ENCODE measurements at regions not wholly inside any gene's neighbourhood (a gene's known extent, or its start where the extent isn't known, plus 50 kb on each side); places are given as distances from the start of the nearest gene placed in this dataset.

- no peaks in the 10 kb centered on the region for H3K9me3 Mint-ChIP-seq
- H3K27me3 Mint-ChIP-seq (ENCODE audit: low read depth), result peaks cover 4% of the 10 kb centered on the region
- no peak for TF ChIP-seq CTCF (IDR thresholded peaks at IDR 0.05; ENCODE audit: unreplicated experiment in 3 of 3)
- H3K4me3 Mint-ChIP-seq, result no peak overlapping the region
- H3K27ac Mint-ChIP-seq, result peak overlapping the region in 1 of 3 experiments; percentile 35
- no peaks in the 10 kb centered on the region for H3K36me3 Mint-ChIP-seq (ENCODE audit: low read depth)
- H3K4me1 Mint-ChIP-seq, result peaks cover 53% of the 10 kb centered on the region
Measured at GRCh38 chr10:28805390-28805789, 128.1 kb downstream of the BAMBI start.

GRCh38 chr10:28806488-28806941 lies 129.2 kb downstream of the BAMBI start:
- H3K9me3 Mint-ChIP-seq, result no peaks in the 10 kb centered on the region

GRCh38 chr10:28806951-28807759 lies 129.8 kb downstream of the BAMBI start:
- TF ChIP-seq CTCF (IDR thresholded peaks at IDR 0.05; ENCODE audit: unreplicated experiment in 3 of 3), result no peak
- Mint-ChIP-seq H3K4me3 (peak overlapping the region in 2 of 3 experiments; percentile 32 to 57), H3K27me3 (ENCODE audit: low read depth) (peaks cover 4% of the 10 kb centered on the region), H3K9me3 (no peaks in the 10 kb centered on the region), H3K4me1 (peaks cover 54% of the 10 kb centered on the region), H3K36me3 (ENCODE audit: low read depth) (no peaks in the 10 kb centered on the region), H3K27ac (peak overlapping the region; percentile 93 to 96 (median 94))

More at GRCh38 chr10:28806488-28806941, 129.2 kb downstream of the BAMBI start:
- no peak for TF ChIP-seq CTCF (IDR thresholded peaks at IDR 0.05; ENCODE audit: unreplicated experiment in 3 of 3)
- H3K4me1 Mint-ChIP-seq, result peaks cover 54% of the 10 kb centered on the region
- H3K4me3 Mint-ChIP-seq, result peak overlapping the region; percentile 16 to 32 (median 22)
- H3K36me3 Mint-ChIP-seq (ENCODE audit: low read depth), result no peaks in the 10 kb centered on the region
- peak overlapping the region; percentile 93 to 96 (median 94) for H3K27ac Mint-ChIP-seq
- H3K27me3 Mint-ChIP-seq (ENCODE audit: low read depth), result peaks cover 4% of the 10 kb centered on the region

DNA sequence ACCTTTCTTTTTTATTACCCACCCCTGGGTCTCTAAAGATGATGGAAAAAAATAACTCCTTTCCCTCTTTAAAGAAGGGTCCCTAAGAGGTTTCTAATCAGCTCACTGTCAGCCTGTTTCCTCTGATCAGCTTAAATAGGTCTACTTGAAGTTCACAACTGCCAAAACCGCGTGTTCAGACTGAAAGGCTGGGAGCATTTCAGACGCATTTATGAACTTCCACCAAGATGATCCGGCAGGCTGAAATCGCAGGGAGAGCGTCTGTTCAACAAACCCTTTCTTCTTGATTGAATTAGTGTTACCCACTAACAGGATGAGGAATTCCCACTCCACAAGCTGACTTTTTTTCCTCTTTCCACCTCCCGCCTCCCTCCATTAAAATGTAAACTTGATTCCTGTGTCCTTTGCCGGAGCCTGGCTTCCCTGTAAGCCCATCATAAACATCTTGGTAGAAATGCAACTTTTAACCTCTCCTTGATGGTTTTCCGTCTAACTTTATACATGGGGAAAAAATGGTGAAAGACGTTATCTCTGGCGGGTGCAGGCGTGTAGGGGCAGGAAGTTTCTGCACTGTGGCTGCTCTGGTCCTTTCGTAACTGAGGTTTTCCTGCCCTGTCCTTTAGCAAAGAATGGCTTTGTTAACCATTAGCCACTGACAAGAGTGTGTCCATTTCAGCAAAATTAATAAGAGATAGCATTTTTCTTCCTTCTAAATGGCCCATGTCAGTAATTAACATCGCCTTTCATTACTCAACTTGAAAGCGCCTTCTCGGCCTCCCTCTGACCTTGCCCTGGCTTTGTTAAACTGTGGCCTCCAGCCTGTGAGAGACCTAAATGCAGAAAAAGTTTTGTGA lies 130.7 kb downstream of the BAMBI start:
- Mint-ChIP-seq H3K27ac (peak overlapping the region; percentile 93 to 96 (median 94)), H3K36me3 (ENCODE audit: low read depth) (no peaks in the 10 kb centered on the region), H3K4me3 (peak overlapping the region; percentile 31 to 55 (median 34)), H3K4me1 (peaks cover 62% of the 10 kb centered on the region), H3K27me3 (ENCODE audit: low read depth) (peaks cover under 1% of the 10 kb centered on the region), H3K9me3 (peaks cover 4% of the 10 kb centered on the region)
- no peak for TF ChIP-seq CTCF (IDR thresholded peaks at IDR 0.05; ENCODE audit: unreplicated experiment in 3 of 3)

DNA sequence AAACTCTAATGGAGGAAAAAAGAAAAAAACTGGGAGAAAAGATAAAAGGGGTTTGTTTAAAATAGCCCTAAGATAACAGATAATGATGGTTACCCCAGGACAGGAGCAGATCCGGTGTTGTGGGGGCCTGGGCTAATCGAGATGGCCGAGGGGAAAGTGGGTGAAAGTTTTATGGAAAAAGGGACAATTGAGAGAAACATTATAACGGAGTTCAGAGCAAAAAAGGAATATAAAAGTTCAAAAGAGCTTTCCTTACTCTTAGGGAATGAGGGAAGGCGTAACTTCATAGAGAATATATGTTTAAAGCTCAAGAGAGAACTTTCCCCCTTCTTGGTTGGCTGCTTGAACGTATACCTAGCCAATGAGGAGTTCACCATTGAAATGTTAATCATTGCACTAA lies 131.4 kb downstream of the BAMBI start:
- H3K4me3 Mint-ChIP-seq, result peak overlapping the region; percentile 34 to 55 (median 40)
- H3K9me3 Mint-ChIP-seq, result peaks cover 4% of the 10 kb centered on the region
- no peak for TF ChIP-seq CTCF (IDR thresholded peaks at IDR 0.05; ENCODE audit: unreplicated experiment in 3 of 3)
- peak overlapping the region; percentile 93 to 96 (median 94) for H3K27ac Mint-ChIP-seq
- peaks cover 4% of the 10 kb centered on the region for H3K27me3 Mint-ChIP-seq (ENCODE audit: low read depth)
- H3K36me3 Mint-ChIP-seq (ENCODE audit: low read depth), result no peaks in the 10 kb centered on the region
- H3K4me1 Mint-ChIP-seq, result peaks cover 62% of the 10 kb centered on the region

Data from nephron (organoid).